PC-3 (cell line): ENCODE measurements at regions not wholly inside any gene's neighbourhood (a gene's known extent, or its start where the extent isn't known, plus 50 kb on each side); places are given as distances from the start of the nearest gene placed in this dataset.

Source experiments
- CTCF ChIP-seq: fragments of 300-600 bp; sonication (generic); conservative IDR thresholded peaks from 2 replicates; pipeline ENCODE4 v1.5.1; 2017; ENCODE audit warnings: antibody characterized with exemption, low read depth, mild to moderate bottlenecking, low read length
- EZH2 ChIP-seq: fragments of 300-600 bp; sonication (generic); IDR thresholded peaks from one replicate; pipeline ENCODE4 v1.6.1; 2017; ENCODE audit warnings: antibody characterized with exemption, mild to moderate bottlenecking, low read length; ENCODE audit not compliant: unreplicated experiment

DNA sequence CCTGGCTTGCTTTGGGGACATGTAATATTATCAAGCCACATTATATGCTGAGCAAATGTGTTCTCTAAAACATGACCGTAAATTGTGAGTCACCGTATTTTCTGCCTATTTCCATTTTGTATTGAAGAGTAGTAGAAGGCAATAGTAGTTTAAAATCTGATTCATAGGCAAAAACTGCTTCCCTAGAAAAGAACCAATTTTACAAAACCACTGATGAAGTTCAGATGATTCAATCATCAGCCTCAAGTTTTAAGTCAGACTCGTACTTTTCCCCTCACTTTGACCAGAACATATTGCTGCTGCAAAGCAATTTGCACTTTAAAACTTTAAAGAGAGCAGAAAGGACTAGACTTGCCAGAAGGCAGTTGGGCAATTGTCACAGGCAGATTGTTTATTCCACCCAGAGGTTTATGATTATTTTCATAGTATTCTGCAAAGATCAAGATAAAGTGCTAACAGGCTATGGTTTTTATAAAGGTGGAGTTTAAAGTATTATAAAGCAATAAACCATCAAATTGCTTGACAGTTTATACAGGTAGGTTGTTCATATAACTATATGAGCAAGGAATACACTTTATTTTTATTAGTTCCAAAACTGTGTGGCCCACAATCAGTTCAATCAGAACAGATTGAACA is 168.2 kb downstream of the ETV1 start:
- TF ChIP-seq CTCF (no peak), EZH2 (no peak)
